CD14-positive monocyte (primary cell): ENCODE measurements at regions not wholly inside any gene's neighbourhood (a gene's known extent, or its start where the extent isn't known, plus 50 kb on each side); places are given as distances from the start of the nearest gene placed in this dataset.

ENCODE experiments used
- DNase-seq, 3 donors: peaks; one replicate each; pipeline ENCODE4 v3.0.0-alpha.2; 2011 to 2022
- H2AFZ ChIP-seq: 2 replicates; pipeline ENCODE4 v1.6.0; 2012; ENCODE audit warnings: mild to moderate bottlenecking, low read depth, low read length, inconsistent platforms; ENCODE audit not compliant: insufficient read depth, poor library complexity, severe bottlenecking
- H3K27ac ChIP-seq, 2 donors: 1 replicate in 1 of 2; 2 replicates in 1 of 2; pipeline ENCODE4 v1.5.1; 2012 to 2013; ENCODE audit warnings: low read length in 2 of 2, control low read depth in 1 of 2, inconsistent platforms in 1 of 2, low read depth in 1 of 2, mild to moderate bottlenecking in 1 of 2
- H3K27me3 ChIP-seq, 2 donors: one replicate each; pipeline versions ENCODE4 v1.6.0 to v1.6.1; 2011 to 2013; ENCODE audit warnings: low read length in 2 of 2; ENCODE audit not compliant: control insufficient read depth in 2 of 2, insufficient read depth in 2 of 2
- H3K36me3 ChIP-seq, 2 donors: replicated peaks in 1 of 2; 1 replicate in 1 of 2; 2 replicates in 1 of 2; pipeline versions ENCODE4 v1.5.1 to v1.6.1; 2012 to 2013; ENCODE audit warnings: low read length in 2 of 2, control low read depth in 1 of 2, inconsistent platforms in 1 of 2, mild to moderate bottlenecking in 1 of 2; ENCODE audit not compliant: insufficient read depth in 2 of 2, control insufficient read depth in 1 of 2
- H3K4me1 ChIP-seq, 2 donors: 1 replicate in 1 of 2; 2 replicates in 1 of 2; pipeline versions ENCODE4 v1.5.1 to v1.6.1; 2012 to 2013; ENCODE audit warnings: low read length in 2 of 2, control low read depth in 1 of 2, inconsistent platforms in 1 of 2, mild to moderate bottlenecking in 1 of 2, moderate library complexity in 1 of 2; ENCODE audit not compliant: insufficient read depth in 2 of 2, control insufficient read depth in 1 of 2
- H3K4me2 ChIP-seq: replicated peaks from 2 replicates; pipeline ENCODE3; 2012; ENCODE audit warnings: low read length, moderate library complexity, mild to moderate bottlenecking; ENCODE audit not compliant: poor library complexity, severe bottlenecking; ENCODE audit errors: extremely low read depth
- H3K4me3 ChIP-seq, 3 experiments: fragments of 200-600 bp in 1 of 3; sonication (generic) in 1 of 3; replicated peaks in 1 of 3; 1 replicate in 2 of 3; 2 replicates in 1 of 3; pipeline ENCODE4 v1.5.1; 2011 to 2013; ENCODE audit warnings: low read length in 3 of 3, mild to moderate bottlenecking in 3 of 3, control low read depth in 2 of 3, low read depth in 2 of 3, inconsistent platforms in 1 of 3, moderate library complexity in 1 of 3
- H3K79me2 ChIP-seq: 2 replicates; pipeline ENCODE4 v1.6.0; 2012; ENCODE audit warnings: mild to moderate bottlenecking, control low read depth, inconsistent platforms, low read length, moderate library complexity; ENCODE audit not compliant: insufficient read depth
- H3K9ac ChIP-seq: 2 replicates; pipeline ENCODE4 v1.6.0; 2017; ENCODE audit warnings: low read length, mild to moderate bottlenecking; ENCODE audit not compliant: insufficient read depth, poor library complexity, severe bottlenecking
- H3K9me3 ChIP-seq, 2 donors: replicated peaks in 1 of 2; 1 replicate in 1 of 2; 2 replicates in 1 of 2; pipeline versions ENCODE4 v1.5.1 to v1.6.1; 2012 to 2013; ENCODE audit warnings: low read length in 2 of 2, control low read depth in 1 of 2; ENCODE audit not compliant: control insufficient read depth in 1 of 2, insufficient read depth in 1 of 2
- H4K20me1 ChIP-seq: 2 replicates; pipeline ENCODE4 v1.6.0; 2012; ENCODE audit warnings: mild to moderate bottlenecking, low read length, control low read depth, moderate library complexity; ENCODE audit not compliant: insufficient read depth
- H3K27ac Mint-ChIP-seq, 7 donors: one replicate each; pipeline ENCODE4 v1.8.0; 2020; ENCODE audit warnings: mild to moderate bottlenecking in 7 of 7, mixed read lengths in 7 of 7, moderate library complexity in 6 of 7, inconsistent platforms in 2 of 7
- H3K27me3 Mint-ChIP-seq, 3 donors: one replicate each; pipeline ENCODE4 v1.8.0; 2021 to 2022; ENCODE audit warnings: low read depth in 3 of 3, mild to moderate bottlenecking in 3 of 3, mixed read lengths in 3 of 3, moderate library complexity in 3 of 3, inconsistent platforms in 1 of 3
- H3K36me3 Mint-ChIP-seq, 2 donors: one replicate each; pipeline ENCODE4 v1.8.0; 2020; ENCODE audit warnings: mixed read lengths in 2 of 2, inconsistent platforms in 1 of 2, mild to moderate bottlenecking in 1 of 2
- H3K4me1 Mint-ChIP-seq: one replicate; pipeline ENCODE4 v1.8.0; 2020; ENCODE audit warnings: mild to moderate bottlenecking, mixed read lengths
- H3K4me3 Mint-ChIP-seq, 2 donors: one replicate each; pipeline ENCODE4 v1.8.0; 2020; ENCODE audit warnings: mild to moderate bottlenecking in 2 of 2, mixed read lengths in 2 of 2, moderate library complexity in 1 of 2
- H3K9me3 Mint-ChIP-seq, 7 donors: one replicate each; pipeline ENCODE4 v1.8.0; 2020 to 2022; ENCODE audit warnings: mixed read lengths in 7 of 7, mild to moderate bottlenecking in 6 of 7, moderate library complexity in 6 of 7, inconsistent platforms in 2 of 7
- WGBS: methylation state at CpG from one replicate; pipeline ENCODE4 v1.1.5; 2013; ENCODE audit warnings: missing lambda C conversion rate; ENCODE audit not compliant: insufficient coverage; 5-methylcytosine and 5-hydroxymethylcytosine counted together
- intact Hi-C, 2 donors: fragments of 100-400 bp; cut with micrococcal nuclease; formaldehyde crosslinking; loops; one replicate each; pipeline versions ENCODE4 v1.15.0 to v1.15.1; 2023
- TF ChIP-seq, protein P1 (sequence below): fragments of 200-600 bp; IDR thresholded peaks from one replicate; pipeline ENCODE4 v1.8.0; 2022; ENCODE audit warnings: antibody characterized with exemption, mild to moderate bottlenecking

DNA sequence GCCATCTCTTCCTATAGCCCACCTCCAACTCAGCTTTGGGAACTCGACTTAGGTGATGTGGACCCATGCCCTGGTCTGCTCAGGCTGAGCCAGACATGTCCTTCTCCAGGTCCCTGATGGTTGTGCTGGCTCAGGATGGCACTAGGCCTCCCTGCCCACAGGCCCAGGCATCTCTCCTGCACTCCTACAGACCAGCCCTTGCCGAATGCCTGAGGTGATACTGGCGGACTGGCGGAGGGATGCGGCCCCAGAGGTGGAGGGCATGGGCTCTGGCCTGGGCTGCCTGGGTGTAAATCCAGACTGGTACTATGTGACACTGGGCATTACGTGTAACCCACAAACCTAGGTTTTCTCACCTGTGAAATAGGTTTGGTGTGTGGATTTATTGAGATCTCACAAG is 352.8 kb downstream of the SHANK2 start:
- Histone ChIP-seq H3K27ac (no peak overlapping the region), H3K36me3 (no peaks in the 10 kb centered on the region), H3K4me2 (no peak overlapping the region), H2AFZ (no peak overlapping the region), H3K9ac (no peak overlapping the region), H3K4me1 (peaks cover 7 to 8% of the 10 kb centered on the region in 2 donors), H3K9me3 (peaks cover 9 to 23% of the 10 kb centered on the region in 2 donors), H3K4me3 (no peak overlapping the region), H3K27me3 (no peaks in the 10 kb centered on the region), H3K79me2 (no peaks in the 10 kb centered on the region), H4K20me1 (no peaks in the 10 kb centered on the region)
- Mint-ChIP-seq H3K36me3 (no peaks in the 10 kb centered on the region), H3K4me3 (no peak overlapping the region), H3K9me3 (peaks cover 17 to 38% (median 26%) of the 10 kb centered on the region in 7 donors), H3K27ac (no peak overlapping the region), H3K27me3 (peaks cover 0 to 3% (median 3%) of the 10 kb centered on the region in 3 donors), H3K4me1 (peaks cover 10% of the 10 kb centered on the region)
- WGBS = 96% methylated on average over 4 of the region's 6 CpGs
- TF ChIP-seq, protein P1, sequence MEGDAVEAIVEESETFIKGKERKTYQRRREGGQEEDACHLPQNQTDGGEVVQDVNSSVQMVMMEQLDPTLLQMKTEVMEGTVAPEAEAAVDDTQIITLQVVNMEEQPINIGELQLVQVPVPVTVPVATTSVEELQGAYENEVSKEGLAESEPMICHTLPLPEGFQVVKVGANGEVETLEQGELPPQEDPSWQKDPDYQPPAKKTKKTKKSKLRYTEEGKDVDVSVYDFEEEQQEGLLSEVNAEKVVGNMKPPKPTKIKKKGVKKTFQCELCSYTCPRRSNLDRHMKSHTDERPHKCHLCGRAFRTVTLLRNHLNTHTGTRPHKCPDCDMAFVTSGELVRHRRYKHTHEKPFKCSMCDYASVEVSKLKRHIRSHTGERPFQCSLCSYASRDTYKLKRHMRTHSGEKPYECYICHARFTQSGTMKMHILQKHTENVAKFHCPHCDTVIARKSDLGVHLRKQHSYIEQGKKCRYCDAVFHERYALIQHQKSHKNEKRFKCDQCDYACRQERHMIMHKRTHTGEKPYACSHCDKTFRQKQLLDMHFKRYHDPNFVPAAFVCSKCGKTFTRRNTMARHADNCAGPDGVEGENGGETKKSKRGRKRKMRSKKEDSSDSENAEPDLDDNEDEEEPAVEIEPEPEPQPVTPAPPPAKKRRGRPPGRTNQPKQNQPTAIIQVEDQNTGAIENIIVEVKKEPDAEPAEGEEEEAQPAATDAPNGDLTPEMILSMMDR = no peak
- no peak for DNase-seq
- intact Hi-C loops = no loop called here

DNA sequence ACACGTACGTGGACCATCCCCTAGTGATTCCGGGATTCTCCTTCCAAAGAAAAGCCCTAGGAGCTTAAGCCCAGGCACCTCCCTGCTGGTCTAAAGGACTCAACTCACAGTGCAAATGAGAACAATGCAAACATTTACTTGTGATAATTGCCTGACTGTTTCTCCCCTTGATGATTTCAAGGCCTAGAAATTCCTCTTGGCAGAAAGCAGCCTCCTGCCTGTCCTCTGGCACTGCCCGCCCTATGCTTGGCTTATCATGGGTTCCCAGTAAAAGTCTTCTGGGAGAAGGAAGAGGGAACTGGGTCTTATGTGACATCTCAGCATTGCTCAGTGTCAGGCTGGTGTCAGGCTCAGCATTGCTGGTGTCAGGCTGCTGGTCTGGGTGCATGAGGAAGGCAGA is 351.8 kb downstream of the SHANK2 start:
- Histone ChIP-seq H2AFZ (no peak overlapping the region), H3K27ac (no peak overlapping the region), H3K9ac (no peak overlapping the region), H4K20me1 (no peaks in the 10 kb centered on the region), H3K9me3 (peaks cover 9 to 23% of the 10 kb centered on the region in 2 donors), H3K4me2 (no peak overlapping the region), H3K36me3 (no peaks in the 10 kb centered on the region), H3K27me3 (no peaks in the 10 kb centered on the region), H3K4me1 (peaks cover 7 to 8% of the 10 kb centered on the region in 2 donors), H3K4me3 (no peak overlapping the region), H3K79me2 (no peaks in the 10 kb centered on the region)
- H3K27me3 Mint-ChIP-seq = peaks cover 0 to 1% (median 0%) of the 10 kb centered on the region in 3 donors
- DNase-seq = no peak
- intact Hi-C loops = no loop called here
- H3K9me3 Mint-ChIP-seq = peaks cover 18 to 42% (median 25%) of the 10 kb centered on the region in 7 donors
- H3K27ac Mint-ChIP-seq = no peak overlapping the region
- no peaks in the 10 kb centered on the region for H3K36me3 Mint-ChIP-seq
- H3K4me3 Mint-ChIP-seq = no peak overlapping the region
- TF ChIP-seq, protein P1 = no peak
- peaks cover 10% of the 10 kb centered on the region for H3K4me1 Mint-ChIP-seq
- WGBS = 98% methylated on average over 4 of the region's 4 CpGs
